ENCODE measurements at regions not wholly inside any gene's neighbourhood (a gene's known extent, or its start where the extent isn't known, plus 50 kb on each side); places are given as distances from the start of the nearest gene placed in this dataset.
"Not testable (repeated sequence)": the region's sequence is repeated elsewhere in the genome, so short reads cannot be mapped to it uniquely, and the experiment has no call there.

GRCh38 chr1:157399984-157400382 lies 152.3 kb downstream of the FCRL5 start:
- H3K4me3 ChIP-seq, result no peak overlapping the region
- no peak for TF ChIP-seq Cebpa-rat (IDR thresholded peaks at IDR 0.05)

GRCh38 chr1:157399343-157399983 lies 152.9 kb downstream of the FCRL5 start:
- Histone ChIP-seq H3K27ac (no peak overlapping the region), H3K4me1 (peaks cover 13% of the 10 kb centered on the region), H3K9ac (no peak overlapping the region), H3K4me2 (no peak overlapping the region), H4K20me1 (no peaks in the 10 kb centered on the region), H3K36me3 (no peaks in the 10 kb centered on the region), H3K4me3 (no peak overlapping the region), H3K27me3 (no peaks in the 10 kb centered on the region), H3K9me3 (no peaks in the 10 kb centered on the region)
- no peak for TF ChIP-seq Cebpa-rat (IDR thresholded peaks at IDR 0.05)

More at GRCh38 chr1:157399984-157400382, 152.3 kb downstream of the FCRL5 start:
- no peaks in the 10 kb centered on the region for H3K27me3 ChIP-seq
- H3K9ac ChIP-seq, result no peak overlapping the region
- H4K20me1 ChIP-seq, result no peaks in the 10 kb centered on the region
- peaks cover 13% of the 10 kb centered on the region for H3K4me1 ChIP-seq
- H3K36me3 ChIP-seq, result no peaks in the 10 kb centered on the region
- no peak overlapping the region for H3K4me2 ChIP-seq
- H3K9me3 ChIP-seq, result no peaks in the 10 kb centered on the region
- H3K27ac ChIP-seq, result no peak overlapping the region

- no peak overlapping the region for H3K9ac ChIP-seq
- no peaks in the 10 kb centered on the region for H4K20me1 ChIP-seq
- no peaks in the 10 kb centered on the region for H3K27me3 ChIP-seq
- H3K36me3 ChIP-seq, result no peaks in the 10 kb centered on the region
- no peak overlapping the region for H3K27ac ChIP-seq
- H3K4me3 ChIP-seq, result no peak overlapping the region
- no peak overlapping the region for H3K4me2 ChIP-seq
- no peak for TF ChIP-seq Cebpa-rat (IDR thresholded peaks at IDR 0.05)
- H3K4me1 ChIP-seq, result no peaks in the 10 kb centered on the region
- H3K9me3 ChIP-seq, result 0 out of 2 replicates have a peak, but pooled peaks cover 5% of the 10 kb centered on the region
Measured at GRCh38 chr1:157390651-157391050, 161.7 kb downstream of the FCRL5 start.

GRCh38 chr1:157388057-157388456 lies 164.3 kb downstream of the FCRL5 start:
- H3K9ac ChIP-seq, result no peak overlapping the region
- no peaks in the 10 kb centered on the region for H3K36me3 ChIP-seq
- H3K4me3 ChIP-seq, result no peak overlapping the region
- H3K27ac ChIP-seq, result no peak overlapping the region
- H4K20me1 ChIP-seq, result no peaks in the 10 kb centered on the region
- no peak for TF ChIP-seq Cebpa-rat (IDR thresholded peaks at IDR 0.05)
- no peaks in the 10 kb centered on the region for H3K27me3 ChIP-seq
- no peak overlapping the region for H3K4me2 ChIP-seq
- H3K9me3 ChIP-seq, result no peaks in the 10 kb centered on the region
- H3K4me1 ChIP-seq, result no peaks in the 10 kb centered on the region

DNA sequence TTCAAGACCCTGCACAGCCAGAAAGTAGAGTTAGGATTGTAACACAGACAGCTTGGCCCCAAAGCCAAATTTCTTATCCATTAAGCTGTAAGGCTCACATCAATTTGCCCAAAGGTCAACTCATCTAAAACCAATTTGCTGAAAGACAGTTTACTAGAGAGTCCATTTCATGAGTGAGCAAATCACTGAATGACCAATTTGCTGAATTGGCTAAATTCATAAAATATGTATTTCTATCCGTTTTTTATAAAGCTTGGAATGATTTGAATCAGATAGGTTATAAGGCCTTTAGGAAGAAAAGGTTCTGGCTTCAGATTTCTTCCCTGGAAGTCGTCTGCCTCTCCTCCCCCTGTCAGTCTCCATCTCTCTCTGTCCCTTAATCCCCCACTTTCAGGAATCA lies 168.1 kb downstream of the FCRL5 start:
- TF ChIP-seq Cebpa-rat (IDR thresholded peaks at IDR 0.05), result no peak

DNA sequence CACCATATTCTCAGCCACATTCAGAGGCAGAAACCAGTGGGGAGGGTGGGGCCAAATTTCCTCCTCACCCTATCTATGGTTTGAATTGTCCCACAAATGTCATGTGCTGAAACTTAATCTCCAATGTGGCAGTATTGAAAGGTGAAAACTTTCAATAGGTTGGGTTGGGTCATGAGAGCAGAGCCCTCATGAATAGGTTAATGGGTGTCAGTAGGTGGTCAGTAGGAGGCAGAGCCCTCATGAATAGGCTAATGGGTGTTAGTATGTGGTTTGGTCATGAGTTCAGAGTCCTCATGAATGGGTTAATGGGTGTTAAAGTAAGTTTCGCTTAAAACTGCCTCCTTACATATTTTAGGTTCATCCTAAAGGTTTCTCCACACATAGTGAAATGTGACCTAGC lies 170.0 kb downstream of the FCRL5 start:
- H3K9me3 ChIP-seq, result no peaks in the 10 kb centered on the region
- H3K4me1 ChIP-seq, result peaks cover 7% of the 10 kb centered on the region; the same call in 1 of the 2 replicates
- H3K27ac ChIP-seq, result no peak overlapping the region
- no peak overlapping the region for H3K9ac ChIP-seq
- no peak overlapping the region for H3K4me2 ChIP-seq
- no peaks in the 10 kb centered on the region for H3K36me3 ChIP-seq
- H3K27me3 ChIP-seq, result no peaks in the 10 kb centered on the region
- no peak overlapping the region for H3K4me3 ChIP-seq
- no peak for TF ChIP-seq Cebpa-rat (IDR thresholded peaks at IDR 0.05)
- H4K20me1 ChIP-seq, result no peaks in the 10 kb centered on the region

More for the DNA sequence above, 168.1 kb downstream of the FCRL5 start:
- no peak overlapping the region for H3K9ac ChIP-seq
- H3K36me3 ChIP-seq, result no peaks in the 10 kb centered on the region
- H3K4me3 ChIP-seq, result no peak overlapping the region
- no peaks in the 10 kb centered on the region for H3K27me3 ChIP-seq
- H3K4me2 ChIP-seq, result no peak overlapping the region
- no peaks in the 10 kb centered on the region for H3K9me3 ChIP-seq
- H3K27ac ChIP-seq, result no peak overlapping the region
- peaks cover 7% of the 10 kb centered on the region; the same call in 1 of the 2 replicates for H3K4me1 ChIP-seq
- no peaks in the 10 kb centered on the region for H4K20me1 ChIP-seq

GRCh38 chr1:157380523-157380922 lies 171.8 kb downstream of the FCRL5 start:
- Histone ChIP-seq H4K20me1 (no peaks in the 10 kb centered on the region), H3K9me3 (no peaks in the 10 kb centered on the region), H3K9ac (no peak overlapping the region), H3K27me3 (no peaks in the 10 kb centered on the region), H3K4me3 (no peak overlapping the region), H3K36me3 (no peaks in the 10 kb centered on the region), H3K4me2 (0 out of 2 replicates have a peak overlapping the region, but pooled peaks have one; percentile 11), H3K4me1 (peaks cover 7% of the 10 kb centered on the region; the same call in 1 of the 2 replicates), H3K27ac (no peak overlapping the region)
- no peak for TF ChIP-seq Cebpa-rat (IDR thresholded peaks at IDR 0.05)

- not testable (repeated sequence) for H3K27me3 ChIP-seq, H4K20me1 ChIP-seq, H3K4me2 ChIP-seq, H3K4me1 ChIP-seq, H3K9ac ChIP-seq, H3K4me3 ChIP-seq, H3K9me3 ChIP-seq, H3K36me3 ChIP-seq, H3K27ac ChIP-seq
Measured at GRCh38 chr1:157377280-157377713, 175.0 kb downstream of the FCRL5 start.

DNA sequence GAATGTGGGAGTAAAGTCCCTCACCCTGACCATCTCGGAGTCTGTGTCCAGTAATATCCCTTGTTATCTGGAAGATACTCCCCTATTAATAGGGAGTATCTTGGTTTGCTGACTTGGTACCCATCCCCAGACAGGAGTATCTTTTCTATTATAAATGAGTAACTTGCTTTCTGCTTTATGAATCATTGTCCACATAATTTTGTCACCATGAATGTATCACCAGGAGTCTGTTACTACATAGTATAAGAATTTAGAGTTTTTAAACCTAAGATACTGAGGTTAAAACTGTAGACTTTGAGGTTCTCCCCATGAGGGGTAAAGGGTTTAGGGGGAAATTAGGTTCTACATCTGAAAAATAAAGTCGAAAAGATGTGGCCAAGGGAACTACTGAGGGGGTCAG lies 175.6 kb downstream of the FCRL5 start:
- no peak overlapping the region for H3K4me3 ChIP-seq
- peaks cover 7% of the 10 kb centered on the region; the same call in 1 of the 2 replicates for H3K4me1 ChIP-seq
- no peak overlapping the region for H3K9ac ChIP-seq
- no peak overlapping the region for H3K27ac ChIP-seq
- H3K27me3 ChIP-seq, result no peaks in the 10 kb centered on the region
- H4K20me1 ChIP-seq, result no peaks in the 10 kb centered on the region
- H3K9me3 ChIP-seq, result no peaks in the 10 kb centered on the region
- no peaks in the 10 kb centered on the region for H3K36me3 ChIP-seq
- TF ChIP-seq Cebpa-rat (IDR thresholded peaks at IDR 0.05), result no peak
- no peak overlapping the region for H3K4me2 ChIP-seq

GRCh38 chr1:157372311-157372710 lies 180.0 kb downstream of the FCRL5 start:
- not testable (repeated sequence) for H3K9ac ChIP-seq, H4K20me1 ChIP-seq, H3K36me3 ChIP-seq, H3K27ac ChIP-seq, H3K4me1 ChIP-seq, H3K9me3 ChIP-seq, H3K4me3 ChIP-seq, H3K27me3 ChIP-seq, H3K4me2 ChIP-seq

DNA sequence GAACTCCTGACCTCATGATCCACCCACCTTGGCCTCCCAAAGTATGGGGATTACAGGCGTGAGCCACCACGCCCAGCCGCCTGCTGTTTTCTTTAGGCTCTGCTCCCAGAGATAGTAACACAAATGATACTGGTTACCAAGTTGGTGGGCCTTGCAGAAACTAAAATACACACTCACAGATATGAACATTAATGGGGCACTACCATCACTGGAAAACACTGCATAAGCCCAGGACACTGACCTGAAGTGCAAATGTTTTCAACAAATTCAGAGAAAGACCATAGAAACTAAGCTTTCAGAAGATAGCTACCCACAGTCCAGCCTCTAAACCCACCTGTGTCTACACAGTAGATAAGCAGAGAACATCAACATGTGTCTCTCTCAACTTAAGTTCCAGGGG lies 180.5 kb downstream of the FCRL5 start:
- Histone ChIP-seq H3K4me1 (no peaks in the 10 kb centered on the region), H3K4me3 (no peak overlapping the region), H3K9ac (no peak overlapping the region), H3K4me2 (no peak overlapping the region), H3K27ac (no peak overlapping the region), H3K9me3 (no peaks in the 10 kb centered on the region), H4K20me1 (no peaks in the 10 kb centered on the region), H3K27me3 (no peaks in the 10 kb centered on the region), H3K36me3 (no peaks in the 10 kb centered on the region)
- no peak for TF ChIP-seq Cebpa-rat (IDR thresholded peaks at IDR 0.05)

All from BLaER1 (cell line).